NCI-H460 (cell line): ENCODE measurements at regions not wholly inside any gene's neighbourhood (a gene's known extent, or its start where the extent isn't known, plus 50 kb on each side); places are given as distances from the start of the nearest gene placed in this dataset.

Experiments used
- DNase-seq: peaks from one replicate; pipeline ENCODE4 v3.0.0-alpha.2; 2016; ENCODE audit warnings: low read depth; ENCODE audit errors: extremely low read depth

DNA sequence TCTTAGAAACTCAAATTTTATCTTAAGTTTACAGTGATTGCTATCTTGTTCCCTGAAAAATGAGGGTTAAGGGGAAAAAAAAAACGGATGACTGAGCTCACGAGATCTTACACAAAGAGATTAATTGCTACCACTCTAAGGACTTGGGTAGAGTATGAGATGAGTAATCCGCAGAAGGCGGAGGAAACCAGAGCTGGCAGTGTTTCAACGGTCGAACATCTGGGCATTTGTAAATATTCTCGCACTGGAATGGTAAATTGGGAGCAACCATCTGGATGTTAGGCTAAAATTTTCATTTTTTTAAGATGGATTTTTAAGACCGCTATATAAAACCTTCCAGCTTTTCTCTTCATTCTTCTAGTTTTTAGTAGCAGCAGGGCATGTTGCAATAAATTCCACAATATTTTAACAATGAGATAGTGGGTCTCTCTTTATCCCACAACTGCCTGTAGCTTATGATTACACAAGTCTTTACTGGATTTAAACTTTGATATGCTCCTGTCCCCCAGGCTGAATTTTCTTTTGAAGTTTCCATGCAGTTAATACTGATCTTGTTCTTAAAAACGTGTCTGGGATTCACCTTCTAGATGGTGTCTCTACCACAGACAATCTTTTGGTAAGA is 1324.1 kb downstream of the AACS start:
- DNase-seq = no peak

DNA sequence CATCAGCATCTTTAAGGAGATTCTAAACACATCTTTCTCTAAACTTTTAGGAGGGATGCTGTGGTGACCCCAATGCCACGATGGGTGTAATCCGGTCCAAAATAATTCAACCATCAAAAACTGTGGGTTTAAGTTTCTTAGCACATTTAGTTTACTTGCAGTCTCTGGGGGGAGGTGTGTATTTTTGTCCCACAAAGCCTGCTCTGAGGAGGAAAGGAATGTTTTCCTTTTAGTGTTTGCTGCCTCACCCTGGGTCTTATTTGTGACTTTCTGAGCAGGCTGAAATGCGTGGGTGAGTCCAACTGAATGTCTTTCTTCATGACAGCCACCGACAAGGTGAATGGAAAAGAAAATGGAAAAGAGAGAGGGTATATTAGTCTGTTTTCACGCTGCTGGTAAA is 1324.7 kb downstream of the AACS start:
- DNase-seq = no peak

DNA sequence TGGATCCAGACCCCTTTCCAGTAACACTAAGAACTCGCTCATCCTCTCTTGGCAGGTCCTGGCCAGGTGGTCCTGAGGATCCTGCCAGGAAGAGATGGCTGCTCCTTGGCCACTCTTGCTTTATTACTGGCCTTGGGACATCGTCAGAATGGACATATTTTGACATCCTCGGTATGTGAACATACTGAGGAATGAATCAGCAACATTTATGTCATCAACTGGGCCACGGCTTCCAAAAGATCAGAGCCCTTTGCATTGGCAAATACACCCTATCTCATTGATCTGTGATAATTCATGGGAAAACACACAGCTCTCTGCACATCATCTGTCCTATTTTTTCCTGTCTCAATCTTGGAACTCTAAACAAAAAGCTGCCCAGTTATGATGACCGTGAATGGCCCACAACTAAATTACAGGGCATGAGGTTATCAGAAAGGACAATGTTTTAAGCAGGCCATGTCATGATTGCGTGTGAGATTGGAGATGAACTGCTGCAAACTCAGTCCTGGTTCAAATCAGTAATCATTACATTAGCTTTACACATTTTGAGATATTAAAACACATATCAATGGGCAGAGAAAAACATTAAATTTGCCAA is 1325.8 kb downstream of the AACS start:
- DNase-seq = no peak

DNA sequence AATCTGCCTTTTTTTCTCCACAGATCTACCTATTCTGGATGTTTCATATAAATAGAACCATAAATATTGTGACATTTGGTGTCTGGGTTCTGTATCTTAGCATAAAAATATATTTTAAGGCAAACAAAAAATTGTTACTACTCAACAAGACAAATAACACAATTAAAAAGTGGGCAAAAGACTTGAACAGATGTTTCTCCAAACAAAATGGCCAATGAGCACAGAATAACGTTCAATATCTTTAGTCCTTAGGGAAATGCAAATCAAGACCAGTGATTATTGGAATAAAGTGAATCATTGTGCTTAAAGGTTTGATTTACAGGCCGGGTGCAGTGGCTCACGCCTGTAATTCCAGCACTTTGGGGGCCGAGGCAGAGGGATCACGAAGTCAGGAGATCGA is 1331.3 kb downstream of the AACS start:
- no peak for DNase-seq

DNA sequence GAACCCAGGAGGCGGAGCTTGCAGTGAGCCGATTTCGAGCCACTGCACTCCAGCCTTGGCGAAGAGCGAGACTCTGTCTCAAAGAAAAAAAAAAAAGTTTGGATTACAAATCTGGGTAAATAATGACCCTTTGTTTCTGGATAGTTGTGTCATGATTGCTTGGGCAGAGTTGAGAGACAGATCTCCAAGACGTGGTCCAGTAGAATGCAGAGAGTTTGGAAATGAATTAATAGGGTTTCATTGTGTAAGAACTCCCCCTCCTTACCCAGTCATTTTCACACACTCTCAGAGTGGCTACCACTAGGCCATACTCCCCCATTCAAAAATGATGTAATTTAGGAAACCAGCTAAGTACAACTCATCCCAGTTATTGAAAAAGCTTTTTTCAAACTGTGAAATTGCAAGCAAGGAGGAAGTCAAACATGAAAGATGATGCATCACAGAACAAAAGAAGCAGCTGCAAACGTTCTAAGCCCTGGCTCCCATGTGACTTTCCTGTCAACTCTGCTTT is 1331.9 kb downstream of the AACS start:
- no peak for DNase-seq

DNA sequence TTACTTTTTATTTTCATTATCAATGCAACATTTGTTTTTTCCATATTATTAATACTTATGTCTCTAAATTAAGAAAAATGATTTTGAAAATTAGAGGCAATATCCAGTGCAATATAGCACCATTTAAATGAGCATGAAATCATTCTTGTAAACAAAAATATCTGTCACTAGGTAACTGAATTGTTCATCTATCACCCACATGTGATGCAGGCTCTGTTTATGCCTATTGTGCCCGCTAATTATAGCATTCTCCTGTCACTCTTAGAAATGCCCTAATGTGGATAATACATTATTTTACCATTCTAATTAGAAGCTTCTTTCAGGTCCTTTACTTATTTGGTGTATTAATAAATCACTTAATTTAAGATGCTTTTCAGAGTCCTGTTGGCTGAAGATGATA is 1332.4 kb downstream of the AACS start:
- DNase-seq = no peak

DNA sequence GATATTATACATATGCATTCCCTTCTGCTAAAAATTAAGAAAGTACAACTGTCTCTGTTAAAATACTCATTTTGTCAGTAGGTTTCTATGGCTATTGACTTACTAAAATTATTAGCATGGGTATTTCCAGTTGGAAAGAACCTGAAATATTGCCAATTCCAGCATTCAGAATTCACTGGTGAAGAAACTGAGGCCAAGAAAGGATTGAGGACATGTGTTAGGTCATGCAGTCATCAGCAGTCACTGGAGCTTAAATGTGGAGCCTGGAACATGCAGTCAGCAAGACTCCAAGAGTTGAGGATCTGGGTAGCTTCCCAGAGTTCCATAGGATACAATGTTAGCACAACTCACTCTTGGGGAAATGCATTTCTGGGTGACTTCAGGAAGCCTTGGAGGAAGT is 1335.6 kb downstream of the AACS start:
- no peak for DNase-seq

DNA sequence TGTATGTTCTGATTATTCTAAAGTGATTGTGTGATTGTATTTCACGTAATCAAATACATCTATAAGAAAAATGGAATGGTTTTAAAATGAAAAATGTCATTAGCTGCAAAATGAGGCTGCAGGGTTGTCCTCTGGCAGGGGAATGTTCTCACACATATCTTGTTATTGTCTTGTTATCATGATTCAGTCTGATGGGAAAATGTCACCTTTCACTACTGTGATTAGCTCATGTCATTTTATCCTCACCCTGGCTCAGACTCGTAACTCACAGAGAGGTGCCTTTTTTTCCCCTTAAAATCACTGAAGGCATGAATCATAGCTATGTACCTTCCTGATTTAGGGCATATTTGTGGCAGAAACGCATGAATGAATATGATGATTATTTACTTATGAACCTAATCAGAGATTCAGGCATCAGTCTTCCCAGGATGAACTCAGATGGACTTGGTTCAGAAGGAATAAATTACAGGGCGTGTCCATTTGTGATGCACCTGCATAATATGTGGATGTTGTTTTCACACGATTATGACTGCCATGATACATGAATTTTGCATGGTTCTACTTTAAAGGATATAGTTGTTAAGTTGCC is 1339.2 kb downstream of the AACS start:
- DNase-seq = peak; percentile 12

DNA sequence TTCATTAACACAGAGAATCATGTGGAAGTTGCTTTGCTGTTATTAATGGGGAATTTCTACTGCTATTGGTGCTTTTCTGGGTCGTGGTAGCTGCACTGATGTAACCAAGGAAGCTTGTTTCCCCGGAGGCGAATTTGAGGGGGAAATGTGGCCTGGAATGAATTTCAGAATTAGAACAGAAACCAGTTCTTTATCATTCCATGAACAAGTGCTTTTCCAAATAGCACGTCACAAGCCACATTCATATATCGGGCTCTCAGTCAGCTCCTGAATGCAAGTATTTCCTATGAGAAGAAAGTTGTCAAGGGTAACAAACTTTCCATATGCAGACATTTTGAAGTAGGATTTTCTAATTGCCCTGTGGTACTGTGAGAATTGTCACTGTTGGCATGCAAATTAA is 1353.2 kb downstream of the AACS start:
- DNase-seq = no peak

DNA sequence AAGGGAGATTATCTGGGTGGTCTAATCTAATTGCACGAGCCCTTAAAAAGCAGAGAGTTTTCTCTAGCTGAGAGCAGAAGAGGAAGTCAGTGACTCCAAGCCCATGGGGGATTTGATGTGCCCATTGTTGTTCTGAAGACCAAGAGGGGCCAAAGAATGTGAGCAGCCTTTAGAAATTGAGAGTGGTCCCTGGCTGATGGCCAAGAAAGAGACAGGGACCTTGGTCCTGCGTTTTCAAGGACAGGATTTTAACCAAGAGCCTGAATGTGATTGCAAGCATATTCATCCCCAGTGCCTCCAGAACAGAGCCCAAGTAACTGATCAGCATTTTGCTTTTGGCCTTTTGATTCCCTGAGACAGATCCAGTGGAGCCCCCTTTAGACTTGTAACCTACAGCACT is 1353.9 kb downstream of the AACS start:
- no peak for DNase-seq

DNA sequence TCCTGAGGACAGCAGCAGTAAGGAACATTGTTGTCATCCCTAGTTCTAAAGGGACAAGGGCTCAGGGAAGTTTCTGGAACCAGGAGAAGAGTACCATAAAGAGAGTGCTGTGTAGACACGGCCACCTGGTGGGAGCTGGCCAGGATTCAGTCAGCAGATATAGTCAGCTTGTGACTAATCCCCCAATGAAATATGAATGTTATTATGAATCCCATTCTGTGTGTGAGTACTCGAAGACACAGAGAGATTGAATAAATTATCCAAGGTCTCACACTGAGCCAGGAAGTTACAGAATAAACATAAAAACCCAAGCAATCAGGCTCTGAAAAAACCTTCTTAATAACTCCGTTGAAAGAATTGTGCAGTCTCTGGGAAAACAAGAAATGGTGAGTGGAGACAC is 1359.5 kb downstream of the AACS start:
- no peak for DNase-seq

DNA sequence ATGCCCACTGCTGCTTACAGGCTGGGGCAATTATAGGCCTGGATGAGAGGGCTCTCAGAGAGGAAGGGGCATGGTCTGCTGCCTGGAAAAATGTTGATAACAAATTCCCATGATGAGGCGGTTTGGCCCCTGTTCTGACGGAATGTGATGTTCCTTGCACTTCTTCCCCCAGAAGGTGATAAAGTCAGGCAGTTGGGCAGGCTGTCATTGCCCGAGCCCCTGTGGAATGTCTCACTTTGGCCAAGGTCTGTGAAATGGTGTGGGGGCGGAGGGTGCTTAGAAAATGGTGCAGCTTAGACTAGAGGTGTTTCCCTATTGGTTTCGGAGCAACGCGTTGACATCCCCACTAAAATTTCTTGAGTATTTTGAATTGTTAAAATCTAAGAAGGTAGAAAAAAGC is 1360.0 kb downstream of the AACS start:
- DNase-seq = no peak

DNA sequence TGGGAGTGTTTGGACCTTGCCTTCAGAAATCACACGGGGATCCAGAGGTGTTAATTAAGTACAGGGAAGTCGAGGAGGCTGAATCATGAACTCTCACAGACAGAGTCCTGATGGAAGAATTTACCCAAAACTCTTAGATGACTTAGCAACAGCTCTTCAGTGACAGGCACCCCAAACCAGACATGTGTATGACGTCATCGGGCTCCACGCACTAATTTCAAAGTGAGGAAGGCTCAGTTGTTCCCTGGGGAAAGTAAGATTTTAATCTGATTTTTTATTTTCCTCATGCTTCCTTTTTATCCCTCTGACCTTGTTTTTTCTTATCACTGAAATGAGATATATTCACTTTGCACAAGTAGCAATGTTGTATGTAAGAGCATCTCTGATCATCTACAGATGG is 1363.5 kb downstream of the AACS start:
- no peak for DNase-seq

DNA sequence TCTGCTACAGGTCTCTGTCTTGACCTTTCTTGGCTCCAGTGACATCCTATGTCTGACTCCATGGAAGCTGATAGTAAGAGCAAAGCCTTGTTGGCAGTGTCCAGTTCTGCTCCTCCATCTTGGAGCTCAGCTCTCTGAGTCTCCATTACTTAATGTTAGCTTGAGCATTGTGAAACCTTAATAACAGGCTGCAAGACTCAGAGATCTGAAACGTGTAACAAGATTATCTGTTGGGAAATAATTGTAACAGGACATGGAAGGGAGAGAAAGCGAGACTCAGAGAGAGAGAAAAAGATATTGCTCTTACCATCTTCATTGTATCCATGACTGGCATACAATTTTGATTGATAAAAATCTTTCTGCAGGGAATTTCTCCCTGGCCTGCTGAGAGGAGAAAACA is 1365.7 kb downstream of the AACS start:
- DNase-seq = no peak

DNA sequence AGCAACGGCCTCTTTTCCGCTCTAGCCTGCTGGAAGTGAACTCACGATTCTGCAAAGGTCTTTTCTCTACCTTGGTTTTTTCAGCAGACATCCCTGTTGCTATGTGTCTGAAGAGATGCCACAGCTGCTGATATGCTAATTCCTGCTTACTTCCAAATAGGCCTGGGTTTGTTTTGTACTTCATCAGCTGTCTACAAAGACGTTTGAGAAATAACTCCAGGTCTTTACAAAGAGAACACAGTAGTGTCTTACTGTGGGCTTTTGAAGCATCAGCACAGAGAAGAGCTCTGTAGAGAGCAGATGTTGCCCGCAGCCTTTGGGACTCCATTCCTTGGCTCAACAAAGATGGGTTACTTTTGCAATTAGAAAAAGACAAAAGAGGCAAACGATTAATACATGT is 1366.5 kb downstream of the AACS start:
- DNase-seq = no peak

DNA sequence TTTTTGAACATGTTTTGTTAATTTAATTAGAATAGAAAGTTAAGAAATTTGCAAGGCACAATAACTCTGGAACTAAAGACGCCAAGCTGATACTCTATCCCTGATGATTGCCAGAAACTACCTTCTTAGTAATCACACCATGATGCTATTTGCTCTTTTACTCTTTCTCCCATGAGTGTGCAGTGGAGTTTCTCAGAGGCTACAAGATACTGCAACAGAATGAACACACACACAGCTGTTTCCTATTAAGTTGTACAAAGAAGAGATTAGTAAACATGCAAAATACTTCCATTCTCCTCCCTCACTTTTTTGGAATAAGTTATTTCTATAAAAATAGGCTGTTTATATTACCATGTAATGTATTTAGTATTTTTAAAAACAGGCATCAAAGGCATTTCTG is 1367.5 kb downstream of the AACS start:
- no peak for DNase-seq

DNA sequence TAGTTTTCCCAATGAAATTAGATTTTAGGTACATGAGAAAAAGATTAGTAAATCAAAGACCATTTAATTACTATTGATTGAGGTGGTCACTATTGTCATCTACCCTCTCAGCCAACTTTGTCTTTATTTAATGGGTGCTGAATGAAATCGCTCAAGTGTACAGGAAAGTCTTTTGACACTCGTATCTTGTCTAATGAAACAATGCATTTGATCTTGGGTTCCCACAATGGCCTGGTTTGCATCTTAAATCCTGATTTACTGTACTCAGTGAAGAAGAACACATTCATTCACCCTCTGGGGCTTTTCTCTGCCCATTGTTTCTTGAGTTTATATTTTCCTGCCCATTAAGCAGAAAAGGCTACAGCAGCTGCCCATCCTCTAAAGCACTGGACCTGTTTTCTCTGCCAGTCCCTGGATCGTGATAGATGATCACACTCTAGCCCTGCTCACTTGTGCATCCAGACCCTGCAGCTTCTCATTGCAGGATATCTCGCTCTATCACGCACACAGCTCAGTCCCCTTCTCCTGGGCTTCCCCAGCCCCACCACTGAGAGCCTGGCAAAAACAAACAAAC is 1369.3 kb downstream of the AACS start:
- DNase-seq = no peak

DNA sequence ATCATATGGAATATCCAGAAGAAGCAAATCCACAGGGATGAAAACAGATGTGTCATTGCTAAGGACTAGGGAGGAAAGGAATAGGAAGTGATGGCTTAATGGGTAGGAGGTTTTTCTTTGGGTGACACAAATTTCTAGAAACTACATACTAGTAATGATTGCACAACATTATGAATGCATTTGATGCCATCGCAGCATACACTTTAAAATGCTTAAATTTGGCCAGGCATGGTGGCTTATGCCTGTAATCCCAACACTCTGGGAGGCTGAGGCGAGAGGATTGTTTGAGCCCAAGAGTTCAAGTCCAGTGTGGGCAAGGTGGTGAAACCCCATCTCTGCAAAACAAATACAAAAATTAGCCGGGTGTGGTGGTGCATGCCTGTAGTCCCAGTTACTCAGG is 1370.8 kb downstream of the AACS start:
- DNase-seq = no peak

DNA sequence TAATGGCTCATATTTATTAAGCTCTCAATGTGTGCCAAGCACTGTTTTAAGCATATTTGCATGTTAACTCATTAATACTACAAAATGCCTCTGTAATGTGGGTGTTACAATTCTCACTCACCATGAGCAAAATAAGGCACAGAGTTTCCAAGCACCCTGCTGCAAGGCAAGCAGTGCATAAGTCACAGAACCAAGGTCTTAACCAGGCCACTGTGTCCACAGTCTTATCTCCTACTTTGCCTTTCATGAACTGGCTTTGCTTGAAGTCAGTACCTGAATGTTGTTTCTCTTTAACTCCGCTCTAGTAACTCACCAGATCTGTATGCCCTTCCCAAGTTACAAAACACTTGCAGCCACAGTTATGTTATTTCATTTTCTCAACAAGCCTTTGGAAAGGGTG is 1372.7 kb downstream of the AACS start:
- no peak for DNase-seq

DNA sequence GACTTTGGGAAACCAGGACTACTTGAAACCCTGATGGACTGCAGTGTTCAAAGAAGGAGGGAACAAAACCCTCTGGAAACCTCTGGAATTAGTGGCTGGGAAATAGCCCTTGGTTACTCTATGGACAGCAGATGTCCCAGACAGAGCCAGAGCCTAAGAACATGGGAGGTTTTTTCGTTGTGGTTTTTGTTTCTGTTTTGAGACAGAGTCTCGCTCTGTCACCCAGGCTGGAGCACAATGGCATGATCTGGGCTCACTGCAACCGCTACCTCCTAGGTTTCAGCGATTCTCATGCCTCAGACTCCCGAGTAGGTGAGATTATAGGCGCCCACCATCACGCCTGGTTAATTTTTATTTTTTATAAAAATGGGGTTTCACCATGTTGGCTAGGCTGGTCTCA is 1378.7 kb downstream of the AACS start:
- DNase-seq = no peak

DNA sequence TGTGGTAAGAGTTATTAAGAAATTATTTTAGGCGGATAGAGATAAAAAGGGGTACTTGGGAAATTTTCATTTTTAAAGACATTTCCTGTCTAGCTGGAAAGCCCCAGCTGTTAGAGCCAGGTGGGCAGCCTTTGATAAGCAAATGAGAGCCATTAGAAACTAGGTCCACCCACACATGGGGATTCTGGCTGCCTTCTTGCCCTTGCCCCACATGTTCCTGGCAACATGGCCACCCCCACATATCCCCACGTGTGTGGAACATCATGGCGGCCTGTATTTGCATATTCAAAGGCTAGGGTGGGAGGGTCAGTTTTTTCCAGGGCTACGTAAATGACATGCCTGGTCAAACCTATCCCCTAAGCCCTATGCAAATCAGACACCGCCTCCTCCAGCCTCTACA is 1382.1 kb downstream of the AACS start:
- no peak for DNase-seq

DNA sequence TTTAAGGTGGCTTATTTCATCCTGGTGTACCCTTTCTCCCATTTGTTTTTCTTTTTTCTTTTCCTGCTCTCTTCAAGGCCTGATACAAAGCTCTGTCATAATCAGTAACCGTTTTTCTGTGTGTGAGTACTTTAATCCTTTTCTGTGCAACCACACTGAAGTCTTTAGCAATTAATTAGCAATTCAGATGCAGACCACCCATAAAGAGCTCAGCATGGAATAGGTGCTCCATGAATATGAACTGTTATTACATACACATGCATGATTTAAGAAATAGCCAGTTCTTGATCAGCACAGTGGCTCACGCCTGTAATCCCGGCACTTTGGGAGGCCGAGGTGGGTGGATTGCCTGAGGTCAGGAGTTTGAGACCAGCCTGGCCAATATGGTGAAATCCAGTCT is 1386.6 kb downstream of the AACS start:
- DNase-seq = no peak
